GM18870 (cell line): ENCODE measurements at regions not wholly inside any gene's neighbourhood (a gene's known extent, or its start where the extent isn't known, plus 50 kb on each side); places are given as distances from the start of the nearest gene placed in this dataset.

Source experiments
- ATAC-seq: cut with Tn5 transposase; IDR thresholded peaks from one replicate; pipeline ENCODE4 v1.9.1; 2021; ENCODE audit warnings: moderate library complexity; ENCODE audit not compliant: unreplicated experiment

DNA sequence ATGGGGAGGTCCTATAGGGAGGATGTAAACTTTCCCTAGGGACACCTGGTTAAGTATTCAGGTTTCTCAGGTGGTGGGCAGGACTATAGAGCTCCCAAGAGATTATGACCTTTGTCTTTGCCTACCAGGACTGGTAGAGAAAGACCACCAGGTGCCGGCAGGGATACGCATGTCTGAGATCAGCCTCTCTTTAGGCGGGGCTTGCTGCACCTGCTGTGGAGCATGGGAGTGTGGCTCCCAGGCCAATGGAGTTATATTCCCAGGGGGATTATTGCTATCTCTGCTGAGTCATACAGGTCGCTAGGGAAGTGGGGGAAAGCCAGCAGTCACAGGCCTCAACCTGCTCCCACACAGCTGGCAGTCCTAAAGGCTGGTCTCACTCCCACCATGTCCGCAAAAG is 280.5 kb upstream of the MMS22L start:
- ATAC-seq: no peak

DNA sequence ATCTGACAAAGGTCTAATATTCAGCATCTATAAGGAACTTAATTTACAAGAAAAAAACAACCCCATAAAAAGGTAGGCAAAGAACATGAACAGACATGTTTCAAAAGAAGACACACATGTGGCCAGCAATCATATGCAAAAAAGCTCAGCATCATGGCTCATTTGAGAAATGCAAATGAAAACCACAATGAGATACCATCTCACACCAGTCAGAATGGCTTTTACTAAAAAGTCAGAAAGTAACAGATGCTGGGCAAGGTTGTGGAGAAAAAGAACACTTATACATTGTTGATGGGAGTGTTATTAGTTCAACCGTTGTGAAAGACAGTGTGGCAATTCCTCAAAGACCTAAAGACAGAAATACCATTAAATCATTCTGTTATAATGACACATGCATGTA is 289.9 kb upstream of the MMS22L start:
- ATAC-seq: no peak

DNA sequence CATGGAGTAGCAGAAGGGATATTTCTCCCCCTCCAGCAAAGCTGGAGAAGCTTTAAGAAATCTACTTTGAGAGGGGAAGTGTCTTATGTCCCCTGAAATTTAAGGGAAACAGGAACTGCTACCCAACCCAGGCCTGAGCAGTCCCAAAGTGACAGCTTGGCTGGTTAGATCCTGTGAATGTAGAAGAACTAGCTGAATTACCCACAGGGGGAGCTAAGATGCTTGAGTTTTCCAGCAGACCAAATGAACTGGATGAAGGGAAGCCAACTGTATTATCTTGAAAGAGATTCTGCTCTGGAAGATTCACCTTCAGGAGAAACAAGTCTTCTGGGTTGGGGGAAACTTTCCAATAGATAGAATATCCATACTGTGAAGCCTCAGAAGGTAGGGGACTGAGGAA is 303.3 kb upstream of the MMS22L start:
- no peak for ATAC-seq

GRCh38 chr6:97591955-97592354 is 308.9 kb upstream of the MMS22L start:
- ATAC-seq: no peak

DNA sequence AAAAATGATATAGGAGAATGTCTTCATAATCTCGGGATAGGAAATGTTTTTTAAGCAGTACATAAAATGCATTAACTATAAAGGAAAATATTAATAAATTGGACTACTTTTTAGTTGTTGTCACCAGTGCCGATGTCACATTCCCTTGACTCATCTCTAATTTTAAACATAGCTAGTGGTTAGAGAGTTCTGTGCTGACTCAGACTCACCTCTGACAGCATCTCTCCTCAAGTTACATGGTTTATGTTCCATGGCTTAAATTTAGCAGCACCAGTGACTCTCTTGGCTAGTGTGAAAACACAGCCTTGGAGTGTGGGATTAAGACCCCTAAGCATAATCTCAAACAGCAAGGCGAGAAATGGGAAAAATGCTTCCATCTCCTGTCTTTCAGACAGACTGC is 311.8 kb upstream of the MMS22L start:
- no peak for ATAC-seq

DNA sequence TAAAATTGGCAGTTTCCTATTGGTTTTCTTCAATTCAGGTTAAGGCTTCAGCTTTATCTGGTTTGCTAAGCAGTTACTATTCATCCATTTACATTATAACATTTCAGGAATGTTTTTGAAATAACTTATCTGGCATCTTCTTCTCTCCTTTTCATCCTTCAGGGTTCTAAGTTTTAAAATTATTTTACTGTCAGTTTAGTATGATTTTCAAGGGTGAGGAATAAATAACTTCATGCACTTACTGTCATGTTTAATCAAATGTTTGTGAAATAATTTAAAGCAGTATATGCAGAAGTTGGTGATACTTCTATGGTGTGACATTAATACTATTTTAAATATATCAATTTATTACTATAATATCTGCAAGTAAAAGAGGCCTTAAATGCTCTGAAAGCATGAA is 338.1 kb upstream of the MMS22L start:
- no peak for ATAC-seq

DNA sequence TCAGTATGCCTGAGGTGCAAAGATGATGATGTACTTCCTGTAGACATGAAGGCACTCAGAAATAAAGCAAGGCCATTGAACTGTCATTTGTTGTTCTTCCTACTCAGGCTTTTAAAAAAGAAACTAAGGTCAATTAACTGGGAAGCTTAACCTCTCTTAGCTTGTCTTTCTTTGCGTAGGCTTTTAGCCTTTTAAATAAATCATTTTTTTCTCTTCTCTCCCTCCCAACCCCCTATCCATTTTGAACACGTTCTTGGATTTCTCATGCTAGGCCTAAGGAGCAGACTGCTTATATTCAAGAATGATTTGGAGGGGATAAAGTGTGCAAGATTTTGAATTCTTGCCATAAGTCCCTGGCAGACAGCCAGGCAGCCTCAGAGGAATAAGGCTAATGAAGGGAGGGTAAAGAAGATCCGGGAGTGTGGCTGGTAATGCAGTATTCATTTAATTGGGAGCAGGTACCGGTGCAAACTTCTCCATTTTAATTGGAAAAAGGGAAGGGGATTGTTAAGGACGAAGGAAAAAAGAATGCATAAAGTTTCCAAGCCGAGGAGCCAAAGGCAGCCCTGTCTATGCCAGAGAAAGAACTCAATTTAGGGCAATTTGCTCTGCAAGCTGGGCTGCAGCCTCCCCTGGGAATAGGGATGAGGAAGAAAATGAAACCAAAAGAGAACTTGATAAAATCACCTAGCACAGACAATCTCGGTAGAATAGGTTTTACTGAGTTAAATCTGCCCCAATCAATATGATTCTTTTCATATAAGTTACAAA is 343.8 kb upstream of the MMS22L start:
- no peak for ATAC-seq

GRCh38 chr6:97629180-97629579 is 346.2 kb upstream of the MMS22L start:
- ATAC-seq: no peak

- ATAC-seq: no peak
Measured at GRCh38 chr6:97630604-97631003, 347.6 kb upstream of the MMS22L start.

GRCh38 chr6:97632341-97632740 is 349.3 kb upstream of the MMS22L start:
- no peak for ATAC-seq

DNA sequence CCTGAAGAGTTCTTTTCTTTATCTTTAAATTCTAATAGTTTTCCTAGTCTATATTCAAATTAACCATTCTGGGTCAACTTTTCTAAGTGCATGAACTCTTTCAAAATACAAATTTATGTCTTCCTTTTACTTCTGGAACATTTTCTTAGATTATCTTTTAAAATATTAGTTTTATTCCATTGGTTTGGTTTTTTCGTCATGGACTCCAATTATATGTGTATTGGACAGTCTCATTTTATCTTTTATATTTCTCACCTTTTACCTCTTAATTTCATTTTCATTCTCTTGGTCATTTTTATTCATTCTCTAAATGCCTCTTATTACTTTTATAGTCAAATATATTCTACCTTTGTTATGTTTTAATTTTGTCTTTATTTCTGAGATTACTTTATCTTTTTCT is 356.7 kb upstream of the MMS22L start:
- ATAC-seq: no peak

GRCh38 chr6:97644353-97644752 is 361.3 kb upstream of the MMS22L start:
- ATAC-seq: no peak

DNA sequence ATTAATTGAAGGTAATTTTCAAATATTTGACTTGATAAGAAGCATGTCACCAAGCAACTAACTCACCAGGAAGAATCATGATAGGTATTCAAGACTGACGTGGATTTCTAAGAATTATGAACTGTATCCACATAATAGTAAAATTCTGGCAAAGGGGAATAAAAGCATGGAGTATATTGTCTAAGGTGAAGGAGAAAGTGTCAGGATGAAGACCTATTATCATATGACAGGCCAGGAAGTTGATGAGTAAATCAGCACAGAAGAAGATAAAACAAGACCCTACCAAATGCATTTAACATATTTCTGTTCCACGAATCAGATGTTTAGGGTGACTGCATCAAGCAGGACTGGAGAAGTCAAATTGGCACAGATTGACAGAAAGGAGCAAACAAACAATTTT is 362.7 kb upstream of the MMS22L start:
- ATAC-seq: no peak

DNA sequence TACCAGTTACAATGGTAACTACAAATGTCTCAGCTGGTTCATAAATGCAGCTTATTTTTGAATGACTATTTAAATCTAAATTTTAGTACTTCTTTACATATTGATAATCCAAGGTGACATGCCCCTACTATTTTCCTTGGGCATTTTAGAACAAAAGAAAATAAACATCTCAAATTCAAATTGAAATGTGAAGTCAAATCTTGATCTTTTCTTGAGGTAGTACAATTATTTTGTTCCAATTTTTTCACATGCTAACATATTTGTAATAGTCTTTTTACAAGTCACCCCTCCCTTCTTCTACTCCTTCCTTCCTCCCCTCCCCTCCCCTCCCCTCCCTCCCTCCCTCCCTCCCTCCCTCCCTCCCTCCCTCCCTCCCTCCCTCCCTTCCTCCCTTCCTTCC is 370.1 kb upstream of the MMS22L start:
- no peak for ATAC-seq

DNA sequence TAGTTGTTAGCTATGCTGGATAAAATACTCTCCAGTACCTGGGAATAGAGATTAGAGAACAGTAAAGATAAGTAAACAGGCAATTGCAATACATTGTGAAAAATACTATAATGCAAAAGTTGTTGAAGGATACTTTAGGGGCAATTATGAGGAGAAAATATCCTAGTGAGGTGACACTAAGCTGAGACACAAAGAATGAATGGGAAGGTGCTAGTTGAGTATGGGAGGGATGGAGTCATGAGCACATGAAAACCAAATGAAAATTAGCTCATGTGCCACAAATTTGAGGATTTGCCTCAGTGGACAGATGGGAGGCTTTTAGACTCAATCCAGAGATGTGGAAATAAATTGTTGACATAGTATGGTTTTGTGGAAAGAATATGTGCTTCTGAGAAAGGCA is 370.5 kb upstream of the MMS22L start:
- no peak for ATAC-seq

DNA sequence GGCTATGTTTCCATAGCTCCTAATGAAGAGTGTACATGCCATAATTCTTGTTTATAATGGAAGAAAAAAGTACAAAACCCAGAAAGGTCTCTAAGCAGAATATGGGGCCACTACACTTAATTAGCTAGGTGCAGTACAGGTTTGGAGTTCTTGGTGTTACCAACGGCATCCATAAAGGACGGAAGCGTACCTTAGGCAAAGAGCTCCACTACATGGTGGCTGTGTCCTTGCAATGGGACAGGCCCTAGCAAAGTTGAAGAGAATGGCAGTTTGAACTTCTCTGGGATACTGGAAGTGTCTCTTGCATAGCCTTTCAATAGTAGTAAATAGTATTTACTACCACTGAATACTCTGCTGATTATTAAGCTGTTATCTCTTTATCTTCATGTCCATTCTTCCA is 371.7 kb upstream of the MMS22L start:
- no peak for ATAC-seq

DNA sequence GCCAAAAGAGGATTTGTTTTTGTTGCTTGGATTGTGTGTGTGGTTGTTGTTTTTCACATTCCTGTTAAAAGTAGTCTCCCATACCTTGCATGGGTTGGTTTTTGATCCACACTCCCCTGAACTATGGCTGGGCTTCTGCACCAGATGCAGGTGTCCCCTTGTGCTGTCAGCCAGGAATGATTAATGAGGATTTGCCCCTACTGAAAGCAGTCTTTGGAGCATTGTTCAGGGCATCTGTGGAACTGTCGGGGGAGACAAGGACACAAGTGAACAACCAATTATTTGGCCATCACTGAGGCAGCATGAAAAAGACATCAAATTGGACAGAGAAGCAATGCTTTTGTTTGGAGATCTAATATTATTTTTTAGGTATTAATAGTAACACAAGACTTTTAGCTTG is 373.2 kb upstream of the MMS22L start:
- ATAC-seq: no peak

DNA sequence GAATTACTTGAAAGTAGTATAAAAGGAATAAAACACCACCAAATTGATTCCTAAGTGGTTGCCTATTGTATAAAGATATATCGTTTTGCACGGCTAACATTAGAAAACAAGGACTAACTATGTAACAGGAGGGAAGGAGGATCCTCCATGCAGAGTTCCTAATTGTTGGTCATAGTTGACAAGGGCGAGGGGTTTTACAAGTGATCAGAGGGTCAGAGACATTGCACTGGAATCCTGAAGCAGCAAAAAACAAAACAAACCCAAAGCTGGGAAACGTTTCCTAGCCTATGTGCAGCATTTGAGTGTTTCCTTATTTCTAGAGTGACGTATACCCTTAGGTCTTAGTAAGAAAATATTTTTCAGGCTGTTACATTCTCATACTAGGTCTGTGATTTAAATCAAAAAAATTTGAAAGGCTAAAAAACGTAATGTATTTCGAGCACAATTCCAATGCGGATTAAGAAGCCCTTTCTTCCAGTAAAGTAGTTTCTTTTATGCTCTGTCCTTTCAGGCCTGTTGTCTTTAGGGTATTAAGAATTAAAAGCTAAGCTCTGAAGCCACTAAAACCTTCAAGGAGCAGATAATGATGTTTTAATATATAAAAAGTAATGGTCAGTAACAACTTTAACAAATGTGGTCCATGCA is 373.8 kb upstream of the MMS22L start:
- ATAC-seq: no peak

GRCh38 chr6:97658090-97658489 is 375.1 kb upstream of the MMS22L start:
- ATAC-seq: no peak

GRCh38 chr6:97663252-97663651 is 380.2 kb upstream of the MMS22L start:
- ATAC-seq: no peak

DNA sequence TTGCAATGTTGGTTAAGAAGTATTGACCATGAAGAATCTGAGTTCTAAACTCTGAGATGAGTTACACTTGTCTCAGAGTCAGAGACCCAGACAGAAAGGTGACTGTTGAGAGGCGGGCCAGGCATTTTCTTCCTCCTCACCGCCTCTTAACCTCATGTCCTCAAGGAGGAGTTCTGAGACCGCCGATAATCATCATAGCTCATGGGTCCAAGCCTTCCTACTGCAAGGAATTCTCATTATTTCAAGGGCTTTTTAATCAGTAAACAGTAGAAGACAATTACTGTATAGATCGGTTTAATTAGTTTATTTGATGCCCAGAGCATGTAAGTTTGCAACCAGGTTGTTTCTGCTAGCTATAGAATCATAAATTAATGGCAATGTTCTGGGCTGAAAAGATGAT is 382.4 kb upstream of the MMS22L start:
- no peak for ATAC-seq

DNA sequence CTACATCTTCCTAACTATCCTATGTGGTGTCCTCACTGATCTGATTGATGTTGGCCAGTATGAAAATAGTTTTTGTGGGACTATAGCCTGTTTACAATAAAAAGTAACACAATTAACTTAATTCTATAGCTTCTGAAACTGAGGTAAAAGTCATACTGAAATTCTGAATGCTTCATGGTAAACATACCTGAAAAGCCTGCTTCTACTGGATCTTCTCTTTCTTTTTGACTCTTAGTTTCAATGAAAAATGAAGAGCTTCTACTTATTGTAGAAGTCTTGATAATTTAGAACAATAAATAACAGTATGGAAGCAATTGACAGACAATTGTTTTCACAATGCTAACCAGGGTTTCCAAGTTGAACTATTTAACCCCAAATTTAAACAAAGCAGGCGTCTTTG is 383.9 kb upstream of the MMS22L start:
- peak; percentile 21 for ATAC-seq

DNA sequence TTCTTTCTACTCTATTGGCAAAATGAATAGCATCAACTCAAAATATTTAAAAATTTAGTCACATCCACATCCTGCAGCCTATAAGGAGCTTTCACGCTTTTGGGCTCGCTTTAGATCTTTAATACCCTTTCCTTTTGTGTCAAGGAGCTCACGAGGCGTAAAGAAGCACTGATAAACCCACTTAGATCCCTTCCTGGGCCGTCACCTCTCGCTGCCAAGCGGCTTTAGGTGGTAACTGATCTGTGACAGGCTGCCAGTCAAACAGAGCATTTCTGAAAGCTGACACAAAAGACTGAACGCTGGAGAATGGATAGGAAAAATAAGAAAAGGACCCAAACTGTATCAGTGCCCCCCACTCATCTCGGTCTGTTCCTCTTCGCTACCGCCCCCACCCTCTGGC is 385.7 kb upstream of the MMS22L start:
- peak; percentile 37 for ATAC-seq
